NAMALWA (cell line): ENCODE measurements at regions not wholly inside any gene's neighbourhood (a gene's known extent, or its start where the extent isn't known, plus 50 kb on each side); places are given as distances from the start of the nearest gene placed in this dataset.

Experiments
- DNase-seq: peaks from one replicate; pipeline ENCODE4 v3.0.0-alpha.2; 2015; ENCODE audit warnings: low spot score

DNA sequence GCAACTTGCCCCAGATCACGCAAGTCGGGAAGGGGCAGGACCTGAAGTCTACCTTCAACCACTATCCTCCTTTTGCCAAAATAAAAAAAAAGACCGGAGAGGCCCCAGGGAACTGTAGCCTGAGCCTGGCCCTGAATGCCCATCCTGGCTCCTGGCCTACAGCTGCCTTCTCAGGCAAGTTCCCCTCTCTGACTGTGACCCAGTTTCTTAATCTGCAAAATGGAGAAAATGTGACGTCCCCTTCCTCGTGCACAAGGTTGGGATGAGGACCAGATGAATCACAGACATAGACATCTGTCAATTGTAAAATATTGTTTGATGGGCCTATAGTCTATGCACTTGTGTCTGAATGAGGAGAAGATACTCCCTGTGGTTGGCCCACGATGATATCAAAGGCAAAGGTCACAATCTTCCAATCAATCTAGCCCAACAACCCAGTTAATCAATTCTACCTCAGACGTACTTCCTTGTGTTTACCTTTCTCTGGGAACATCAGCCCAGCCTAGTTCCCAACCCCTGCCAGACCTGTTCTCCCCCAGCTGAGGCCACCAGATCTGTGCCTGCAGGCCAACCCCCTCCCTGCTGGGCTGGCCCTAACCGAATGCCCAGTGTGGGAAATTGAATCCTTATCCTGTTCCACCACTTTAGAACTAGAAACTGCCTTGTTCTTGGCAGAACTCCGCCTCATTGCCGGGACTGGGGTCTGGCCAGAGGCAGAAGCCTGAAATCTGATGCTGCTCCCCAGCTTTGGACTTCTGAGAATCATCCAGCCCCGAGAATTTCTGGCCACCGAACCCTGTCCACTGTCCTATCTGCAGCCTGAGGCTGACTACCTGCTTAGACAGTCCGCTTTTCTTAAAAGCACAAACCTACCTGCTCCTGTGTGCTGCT, 101.8 kb upstream of the LIPC start:
- DNase-seq = no peak

DNA sequence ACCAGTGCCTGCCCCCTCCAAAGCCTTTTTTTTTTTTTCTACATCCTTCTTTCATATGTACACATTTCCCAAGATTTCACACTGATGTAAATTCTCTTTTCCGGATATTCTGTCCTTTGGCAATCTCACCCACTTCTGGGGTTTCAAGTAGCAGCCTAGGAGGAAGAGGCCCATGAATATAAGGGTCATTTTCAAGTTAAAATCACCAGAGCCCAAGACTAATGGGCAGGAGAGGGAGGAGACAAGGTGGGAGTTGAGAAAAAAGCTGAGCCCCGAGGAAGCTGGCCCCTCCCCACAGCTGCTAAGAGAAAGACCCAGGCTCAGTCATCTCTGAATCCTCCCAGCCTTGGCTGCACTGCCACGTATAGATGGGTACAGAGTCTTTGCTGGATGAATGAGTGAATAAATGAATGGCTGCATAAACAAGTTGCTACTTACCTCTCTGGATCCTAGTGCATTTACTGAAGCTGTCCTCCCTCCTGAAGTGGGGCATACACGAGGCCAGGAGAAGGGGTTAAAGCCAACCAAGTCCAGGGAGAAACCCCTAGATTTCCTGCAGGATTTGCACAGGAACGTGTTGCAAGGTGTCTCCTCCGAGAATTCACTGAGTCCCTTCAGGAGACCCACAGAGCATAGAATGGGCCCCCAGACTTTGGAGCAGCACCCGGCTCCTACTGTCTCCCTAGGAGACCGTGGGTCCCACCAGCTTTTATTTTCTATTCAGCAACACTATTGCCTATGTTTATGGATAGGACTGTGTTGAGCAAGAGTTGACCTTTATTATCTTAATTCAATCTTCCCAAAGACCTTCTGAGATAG, 100.8 kb upstream of the LIPC start:
- DNase-seq = no peak

DNA sequence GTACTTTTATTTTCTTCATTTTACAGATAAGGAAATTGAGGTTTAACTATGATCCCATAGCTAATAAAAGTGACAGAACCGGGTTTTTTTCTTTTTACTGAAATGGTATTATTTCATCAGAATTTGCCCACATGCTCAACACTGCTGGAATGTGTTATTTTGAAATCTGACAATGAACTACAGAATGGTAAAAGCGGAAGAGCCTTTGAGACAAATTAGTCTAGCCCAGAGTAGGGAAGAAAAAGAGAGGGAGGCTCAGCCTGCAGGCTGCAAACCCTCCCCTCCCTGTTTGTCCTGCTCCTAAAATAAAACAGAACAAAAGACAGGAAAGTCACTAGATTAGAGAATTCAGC, 100.3 kb upstream of the LIPC start:
- no peak for DNase-seq

DNA sequence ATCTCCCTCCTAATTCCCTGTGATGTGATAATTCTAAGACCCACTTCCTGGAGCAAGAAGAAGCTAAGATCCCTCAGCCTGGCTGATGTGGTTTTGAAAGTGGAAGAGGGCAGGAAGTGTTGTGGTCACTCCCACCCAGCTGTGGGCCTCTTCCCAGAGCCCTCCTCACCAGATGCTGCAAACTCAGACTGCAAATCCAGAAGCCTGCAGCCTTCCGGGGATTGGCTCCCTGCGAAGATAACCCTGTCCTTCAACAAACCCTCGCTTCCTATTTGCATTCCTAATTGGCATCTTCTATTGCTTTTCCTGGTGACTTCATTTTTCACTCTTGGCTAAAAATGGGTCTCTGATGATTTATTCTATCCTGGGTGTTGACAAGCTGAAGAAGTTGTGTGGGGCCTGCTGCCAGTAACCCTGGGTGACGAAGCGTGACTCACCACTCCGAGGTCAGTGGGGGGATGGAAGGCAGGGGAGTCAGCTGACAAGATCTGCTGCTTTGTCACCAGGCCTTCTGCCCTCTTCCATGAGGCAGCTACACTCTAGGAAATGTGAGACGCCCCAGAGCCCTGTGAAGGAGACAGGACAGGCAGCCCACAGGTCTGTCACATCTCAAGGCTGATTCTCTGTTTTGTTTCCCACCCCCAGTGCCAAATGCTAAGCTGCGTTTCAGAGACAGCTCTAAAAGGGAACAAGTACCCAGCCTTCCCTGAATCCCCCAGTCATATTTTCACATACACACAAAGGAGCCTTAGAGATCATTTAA, 99.7 kb upstream of the LIPC start:
- peak; percentile 51 for DNase-seq

DNA sequence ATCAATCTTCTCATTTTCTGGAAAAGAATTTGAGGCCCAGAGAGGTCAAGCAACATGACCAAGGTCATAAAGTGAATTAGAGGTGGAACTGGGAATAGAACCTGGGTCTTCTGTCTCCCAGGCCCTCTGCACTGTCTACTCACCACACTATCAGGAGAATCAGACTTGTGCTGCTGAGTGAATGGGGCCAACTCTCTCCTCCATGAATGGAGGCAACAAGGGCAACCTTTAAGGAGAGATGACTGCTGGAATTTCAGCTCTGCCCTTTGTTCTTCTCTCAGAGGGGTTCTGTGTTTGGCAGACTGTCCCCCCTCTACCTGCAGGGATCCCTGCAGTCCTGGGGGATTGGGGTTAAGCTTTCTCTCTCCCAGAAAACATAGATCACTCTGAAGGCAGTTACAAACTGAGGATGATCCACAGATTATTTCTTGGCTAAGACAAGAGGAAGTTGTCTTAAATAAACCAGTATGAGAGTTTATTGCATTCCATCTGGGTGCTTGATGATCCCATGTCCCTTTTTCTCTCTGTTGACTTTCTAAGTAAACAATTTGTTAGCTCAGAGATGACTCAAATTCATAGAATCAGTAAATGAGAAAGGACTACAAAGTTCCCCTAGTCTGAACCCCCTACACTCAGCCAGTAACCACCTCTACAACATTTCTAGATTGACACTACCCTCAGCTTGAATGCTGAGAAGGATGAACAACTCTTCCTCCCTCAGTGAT, 99.0 kb upstream of the LIPC start:
- DNase-seq = no peak

DNA sequence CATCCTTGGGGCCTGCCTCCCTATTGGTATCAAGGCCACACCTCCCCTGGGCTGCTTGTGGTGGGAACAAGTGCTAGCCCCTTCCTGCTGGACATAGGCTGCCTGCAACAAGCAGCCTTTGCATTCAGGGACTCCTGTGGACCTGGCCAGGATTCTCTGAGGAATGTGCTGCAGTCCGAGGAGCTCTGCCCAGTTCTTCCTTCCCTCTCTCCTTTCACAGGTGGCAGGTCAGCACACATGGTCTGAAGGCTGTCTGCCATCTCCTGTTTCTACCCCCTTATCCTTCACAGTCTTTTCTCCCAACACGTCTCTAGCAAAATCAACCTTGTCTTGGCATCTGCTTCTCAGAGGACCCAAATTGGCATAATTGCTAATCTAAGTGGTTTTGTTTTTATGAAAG, 97.0 kb upstream of the LIPC start:
- no peak for DNase-seq

DNA sequence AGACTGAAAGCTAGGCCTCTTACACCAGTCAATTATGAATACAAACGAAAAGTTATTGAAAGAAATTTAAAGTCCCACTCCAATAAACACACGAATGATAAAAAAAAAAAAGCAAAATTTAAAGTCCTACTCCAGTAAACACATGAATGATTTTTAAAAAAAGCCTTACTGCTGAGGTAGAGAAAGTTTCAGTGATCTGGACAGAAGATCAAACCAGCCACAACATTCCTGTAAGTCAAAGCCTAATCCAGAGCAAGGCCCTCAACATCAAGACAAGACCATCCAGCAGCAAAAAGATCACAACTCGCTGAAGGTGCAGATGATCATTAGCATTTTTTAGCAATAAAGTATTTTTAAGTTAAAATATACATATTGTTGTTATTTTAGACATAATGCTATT, 95.6 kb upstream of the LIPC start:
- DNase-seq = no peak

DNA sequence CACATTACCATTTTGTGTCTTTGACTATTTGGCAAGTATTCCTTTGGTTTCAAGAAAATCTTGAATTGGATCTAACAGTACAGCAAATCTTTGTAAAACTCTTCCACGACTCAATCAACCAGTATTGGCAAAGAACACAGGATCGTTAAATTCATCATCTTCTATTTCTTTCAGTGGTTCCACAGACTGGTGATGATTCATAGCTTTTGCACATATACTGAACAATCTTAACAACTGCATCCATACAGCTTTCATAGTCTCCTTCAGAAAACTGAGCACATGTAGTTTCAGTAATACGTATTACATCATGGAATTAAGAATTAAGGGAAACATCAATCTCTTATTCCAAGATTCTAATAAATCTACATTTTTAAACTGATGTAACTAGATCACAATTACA, 91.6 kb upstream of the LIPC start:
- DNase-seq = no peak

DNA sequence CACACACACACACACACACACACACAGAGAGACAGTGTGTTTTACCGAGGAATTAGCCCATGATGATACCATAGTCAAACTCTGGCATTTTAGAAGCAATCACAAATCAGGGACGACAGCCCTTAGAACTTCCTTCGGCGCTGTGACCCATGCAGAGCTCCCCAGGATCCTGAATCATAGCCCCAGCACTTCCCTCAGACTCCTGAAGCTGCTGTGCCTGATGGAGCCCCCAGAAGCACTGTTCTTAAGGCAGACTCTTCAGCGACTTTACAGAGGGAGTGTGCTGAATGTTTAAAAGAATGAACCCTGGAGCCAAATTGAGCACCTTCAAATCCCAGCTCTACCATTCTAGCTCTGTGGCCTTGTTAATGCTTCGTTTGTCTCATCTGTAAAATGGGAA, 89.3 kb upstream of the LIPC start:
- no peak for DNase-seq

DNA sequence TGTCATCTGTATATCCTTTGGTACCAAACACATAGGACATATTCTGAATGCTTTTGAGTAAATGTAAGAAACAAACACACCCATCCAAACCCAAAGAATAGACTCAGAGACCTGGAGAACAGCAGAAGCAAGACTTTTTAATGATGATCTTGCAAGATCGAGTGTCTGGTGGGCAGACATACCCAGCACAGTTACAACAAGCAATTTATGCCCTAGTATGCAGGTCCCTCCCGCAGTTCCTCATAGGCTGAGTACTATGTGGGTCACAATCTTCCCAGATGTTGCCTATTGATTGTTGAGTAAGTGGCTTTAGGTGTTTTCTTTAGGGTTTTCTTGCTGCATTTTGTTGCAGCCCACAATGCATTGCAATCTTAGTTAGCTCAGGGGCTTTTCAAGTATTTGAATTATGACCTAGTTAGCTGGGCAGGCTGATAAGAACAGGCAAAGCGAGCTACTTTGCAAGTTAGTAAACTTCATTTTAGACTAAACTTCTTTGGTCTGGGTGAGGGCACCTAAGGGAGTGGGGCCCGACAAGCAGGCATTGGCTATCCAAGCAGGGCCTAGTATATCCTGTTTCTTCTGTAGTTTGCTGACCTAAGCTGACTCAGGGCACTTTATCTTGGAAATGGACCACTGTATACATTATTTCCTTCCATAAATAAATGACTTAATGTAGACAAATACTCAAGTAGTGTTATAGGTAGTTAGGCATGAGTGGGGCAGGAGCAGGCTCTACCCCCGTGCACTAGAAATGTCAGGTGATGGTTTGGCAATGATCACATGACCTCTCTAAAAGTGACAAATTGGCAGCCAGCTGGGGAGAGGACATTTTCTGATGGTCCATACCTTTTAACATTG, 87.3 kb upstream of the LIPC start:
- DNase-seq = no peak

DNA sequence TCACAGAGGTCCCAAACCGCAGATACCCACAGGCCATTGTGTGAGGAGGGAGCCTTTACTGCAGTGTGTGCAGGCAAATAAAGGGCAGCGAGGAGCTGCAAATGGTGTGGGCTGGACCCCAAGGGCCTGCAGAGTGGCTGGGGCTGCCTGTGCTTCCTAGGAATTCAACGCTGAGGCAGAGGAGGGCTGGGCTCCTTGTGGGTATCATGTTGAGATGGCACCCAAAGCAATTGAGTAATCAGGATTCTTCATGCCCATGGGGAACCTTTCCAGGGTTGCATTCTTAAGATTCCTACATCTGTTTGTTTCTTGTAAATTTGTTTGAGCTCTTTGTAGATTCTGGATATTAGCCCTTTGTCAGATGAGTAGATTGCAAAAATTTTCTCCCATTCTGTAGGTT, 85.4 kb upstream of the LIPC start:
- DNase-seq = no peak

DNA sequence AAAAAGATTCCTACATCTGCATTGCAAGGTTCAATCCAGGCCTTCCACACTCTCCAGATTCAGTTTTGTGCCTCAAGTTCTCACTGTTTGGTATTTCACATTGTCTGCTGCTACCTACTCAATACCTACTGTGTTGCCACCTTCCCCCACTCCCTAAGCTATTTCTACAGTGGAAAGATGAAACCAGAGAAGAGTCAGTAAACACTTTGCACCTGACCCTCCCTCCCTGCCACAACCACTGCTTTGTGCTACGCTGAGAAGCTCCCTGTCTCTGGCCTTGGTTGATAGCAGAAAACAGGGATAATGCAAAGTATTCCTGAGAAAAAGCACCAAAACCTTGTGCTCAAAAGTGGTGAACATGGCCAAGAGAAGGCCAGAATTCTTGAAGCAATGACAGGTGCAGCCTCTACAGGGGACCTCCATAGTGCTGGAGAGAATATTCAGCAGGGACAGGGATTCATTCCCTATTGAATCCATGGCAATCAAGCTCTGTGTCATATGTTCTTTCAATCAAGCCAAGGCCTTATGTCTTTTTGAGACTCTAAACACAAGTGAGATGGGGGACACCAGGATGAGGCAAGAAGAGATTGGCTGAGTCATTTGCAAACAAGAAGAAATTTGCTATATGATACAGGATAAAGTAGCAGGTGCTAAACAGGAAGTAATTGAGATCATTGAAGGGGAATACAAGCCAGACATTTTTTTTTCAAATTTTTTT, 83.5 kb upstream of the LIPC start:
- peak; percentile 12 for DNase-seq

DNA sequence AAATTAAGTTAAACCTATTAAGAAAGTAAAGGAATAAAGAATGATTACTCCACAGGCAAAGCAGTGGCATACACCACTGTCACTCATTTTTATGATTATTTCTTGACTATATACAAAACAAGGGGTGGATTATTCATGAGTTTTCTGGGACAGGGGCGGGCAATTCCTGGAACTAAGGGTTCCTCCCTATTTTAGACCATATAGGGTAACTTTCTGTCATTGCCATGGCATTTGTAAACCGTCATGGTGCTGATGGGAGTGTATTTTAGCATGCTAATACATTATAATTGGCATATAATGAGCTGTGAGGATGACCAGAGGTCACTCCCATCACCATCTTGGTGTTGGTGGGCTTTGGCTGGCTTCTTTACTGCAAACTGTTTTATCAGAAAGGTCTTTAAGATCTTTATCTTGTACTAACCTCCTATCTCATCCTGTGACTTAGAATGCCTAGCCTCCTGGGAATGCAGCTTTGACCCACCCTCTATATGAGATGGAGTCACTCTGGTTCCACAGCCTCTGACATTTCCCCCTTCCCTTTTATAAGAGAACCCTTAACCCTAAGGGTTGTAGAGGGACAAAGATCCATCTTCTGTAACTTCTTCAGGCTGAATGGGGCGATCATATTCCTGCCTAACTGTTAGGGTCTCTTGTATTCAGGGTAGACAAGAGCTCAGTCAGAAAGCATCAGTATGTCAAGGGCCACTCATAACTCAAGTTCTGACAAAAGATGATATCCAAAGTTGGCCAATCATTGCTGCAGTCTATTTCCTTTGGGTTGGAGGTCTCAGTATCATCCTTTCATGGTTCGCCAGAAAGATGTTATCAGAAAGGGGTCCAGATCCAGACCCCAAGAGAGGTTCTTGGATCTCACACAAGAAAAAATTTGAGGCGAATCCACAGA, 79.5 kb upstream of the LIPC start:
- DNase-seq = no peak

DNA sequence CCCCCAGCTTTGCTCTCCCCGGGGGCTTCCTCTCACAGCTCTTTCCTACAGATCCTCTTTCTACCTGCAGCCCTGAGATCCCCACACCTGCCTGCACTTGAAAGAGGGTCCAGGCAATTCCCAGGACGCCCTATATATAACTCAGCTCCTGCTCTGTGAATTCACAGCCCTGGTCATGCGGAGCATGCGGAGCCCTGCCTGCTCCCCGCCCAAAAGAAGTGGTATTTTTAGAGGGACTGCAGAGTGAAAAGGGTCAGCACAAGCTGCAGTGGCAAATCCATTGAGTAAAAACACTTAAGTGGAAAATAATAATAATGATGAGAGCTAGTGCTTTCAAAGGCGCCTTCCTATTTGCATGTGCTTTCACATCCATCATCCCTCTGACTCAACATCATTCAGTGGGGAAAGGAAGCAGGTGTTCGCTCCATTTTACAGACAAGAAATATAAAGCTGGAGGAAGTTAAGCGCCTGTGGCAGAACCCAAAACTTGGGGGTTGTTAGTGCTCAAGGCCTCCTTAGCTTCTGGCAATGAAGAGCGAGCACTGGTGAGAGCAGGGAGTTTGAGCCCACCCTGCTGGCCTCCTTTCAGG, 76.3 kb upstream of the LIPC start:
- DNase-seq = no peak

DNA sequence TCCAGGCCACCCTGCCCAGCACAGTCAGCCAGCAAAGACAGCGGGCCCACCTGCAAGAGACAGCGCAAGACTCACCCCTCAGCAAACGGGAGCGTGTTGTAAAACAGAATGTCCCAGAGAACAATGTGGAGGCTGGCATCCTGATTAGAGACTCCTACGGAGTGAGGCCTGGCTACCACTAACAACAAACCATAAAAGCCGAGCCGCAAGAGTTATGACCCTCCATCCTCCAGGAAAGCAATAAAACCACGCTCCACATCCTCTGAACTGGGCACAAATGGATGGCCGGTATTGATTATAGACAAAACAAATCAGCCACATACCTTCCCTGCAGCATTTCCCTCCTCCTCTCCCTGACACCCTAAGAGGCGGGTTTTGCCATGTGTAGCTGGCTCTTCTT, 75.8 kb upstream of the LIPC start:
- DNase-seq = no peak

DNA sequence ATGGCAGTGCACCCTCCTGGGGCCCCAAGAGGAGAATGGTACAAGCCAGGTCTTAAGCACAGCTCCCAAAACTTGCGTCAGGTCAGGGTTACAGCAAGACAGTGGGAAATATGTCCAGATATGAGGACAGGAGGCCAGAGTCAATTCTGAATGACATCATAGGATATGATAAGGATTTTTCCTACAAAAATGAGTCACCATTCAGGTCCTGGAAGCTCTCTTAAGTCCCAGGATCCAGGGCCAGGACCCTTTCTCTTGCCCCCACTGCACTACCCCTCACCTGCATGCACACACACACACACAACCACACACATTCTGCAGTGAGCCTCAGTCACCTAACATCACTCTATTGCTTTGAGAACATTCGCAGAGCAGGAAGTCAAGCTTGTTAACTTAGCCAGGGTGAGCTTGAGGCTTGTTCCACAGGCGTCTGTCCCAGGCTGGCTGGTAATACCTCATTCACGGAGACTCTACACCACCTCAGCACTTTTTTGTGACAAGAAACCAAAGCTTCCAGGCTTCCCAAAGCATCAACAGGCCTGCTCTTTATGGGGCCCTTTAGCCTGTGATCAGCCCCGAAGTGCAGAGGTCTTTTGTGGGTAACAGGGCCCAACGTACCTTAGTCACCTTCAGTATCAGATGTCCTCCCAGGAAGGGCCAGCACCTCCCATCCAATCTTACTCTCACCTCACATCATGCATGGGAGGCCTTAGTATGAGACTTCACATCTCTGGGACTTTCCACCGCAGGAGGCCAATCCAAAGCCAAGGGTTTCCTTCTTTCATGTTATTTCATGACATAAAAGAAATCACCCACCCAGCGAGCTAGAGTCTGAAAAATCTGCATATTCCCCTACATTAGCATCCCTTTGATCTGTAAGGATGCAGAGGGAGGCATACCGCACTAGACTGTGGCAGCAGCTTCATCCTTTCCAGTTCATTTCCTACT, 74.0 kb upstream of the LIPC start:
- DNase-seq = no peak

DNA sequence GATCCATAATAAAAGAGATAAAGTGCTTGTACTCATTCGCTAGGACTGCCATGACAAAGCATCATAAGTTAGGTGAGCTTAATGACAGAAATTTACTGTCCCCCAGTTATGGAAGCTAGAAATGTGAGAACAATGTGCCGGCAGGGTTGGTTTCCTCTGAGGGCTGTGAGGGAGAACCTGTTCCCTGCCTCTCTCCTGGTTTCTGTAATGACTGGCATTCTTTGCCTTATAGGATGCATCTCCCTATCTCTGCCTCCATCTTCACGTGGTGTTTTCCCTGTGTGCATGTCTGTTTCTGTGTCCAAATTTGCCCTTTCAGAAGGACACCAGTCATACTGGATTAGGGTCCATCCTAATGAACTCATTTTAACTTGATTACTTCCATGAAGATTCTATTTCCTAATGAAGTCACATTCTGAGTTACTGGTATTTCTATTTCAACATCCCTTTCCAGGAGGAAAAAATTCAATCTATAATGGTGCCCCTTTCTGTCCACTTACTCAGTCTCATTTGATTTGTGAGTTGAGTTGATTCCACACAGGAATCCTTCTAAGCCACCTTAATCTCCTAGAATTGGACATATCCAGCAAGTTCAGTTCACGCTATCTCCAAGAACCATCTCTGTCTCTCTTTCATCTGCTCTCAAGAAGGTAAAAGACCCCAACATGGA, 71.2 kb upstream of the LIPC start:
- no peak for DNase-seq
